Panc1 (cell line): ENCODE measurements at regions not wholly inside any gene's neighbourhood (a gene's known extent, or its start where the extent isn't known, plus 50 kb on each side); places are given as distances from the start of the nearest gene placed in this dataset.

Experiments used
- CTCF ChIP-seq: fragments of 450-650 bp; IDR thresholded peaks from 2 replicates; pipeline ENCODE4 v1.5.1; 2017; ENCODE audit warnings: mild to moderate bottlenecking
- POLR2AphosphoS5 ChIP-seq: IDR thresholded peaks from 2 replicates; pipeline ENCODE4 v1.6.1; 2012; ENCODE audit warnings: mild to moderate bottlenecking, low read depth, low read length, moderate library complexity
- SIN3A ChIP-seq: IDR thresholded peaks from 2 replicates; pipeline ENCODE4 v1.6.1; 2012; ENCODE audit warnings: low read depth, mild to moderate bottlenecking, low read length, moderate library complexity, borderline replicate concordance; ENCODE audit not compliant: insufficient read depth
- TCF7L2 ChIP-seq: IDR thresholded peaks from 2 replicates; pipeline ENCODE4 v1.6.1; 2011; ENCODE audit warnings: mild to moderate bottlenecking, low read depth, low read length, inconsistent platforms
- TF ChIP-seq, protein P1 (sequence below), 2 experiments: IDR thresholded peaks; 2 replicates each; pipeline ENCODE4 v1.6.1; 2011 to 2012; ENCODE audit warnings: low read depth in 2 of 2, control low read depth in 1 of 2, low read length in 1 of 2, mild to moderate bottlenecking in 1 of 2, moderate library complexity in 1 of 2; ENCODE audit not compliant: insufficient read depth in 1 of 2

GRCh38 chr14:28820677-28821076 lies 54.1 kb downstream of the FOXG1 start:
- TF ChIP-seq TCF7L2 (no peak), CTCF (no peak), POLR2AphosphoS5 (no peak), SIN3A (no peak)
- TF ChIP-seq, protein P1, sequence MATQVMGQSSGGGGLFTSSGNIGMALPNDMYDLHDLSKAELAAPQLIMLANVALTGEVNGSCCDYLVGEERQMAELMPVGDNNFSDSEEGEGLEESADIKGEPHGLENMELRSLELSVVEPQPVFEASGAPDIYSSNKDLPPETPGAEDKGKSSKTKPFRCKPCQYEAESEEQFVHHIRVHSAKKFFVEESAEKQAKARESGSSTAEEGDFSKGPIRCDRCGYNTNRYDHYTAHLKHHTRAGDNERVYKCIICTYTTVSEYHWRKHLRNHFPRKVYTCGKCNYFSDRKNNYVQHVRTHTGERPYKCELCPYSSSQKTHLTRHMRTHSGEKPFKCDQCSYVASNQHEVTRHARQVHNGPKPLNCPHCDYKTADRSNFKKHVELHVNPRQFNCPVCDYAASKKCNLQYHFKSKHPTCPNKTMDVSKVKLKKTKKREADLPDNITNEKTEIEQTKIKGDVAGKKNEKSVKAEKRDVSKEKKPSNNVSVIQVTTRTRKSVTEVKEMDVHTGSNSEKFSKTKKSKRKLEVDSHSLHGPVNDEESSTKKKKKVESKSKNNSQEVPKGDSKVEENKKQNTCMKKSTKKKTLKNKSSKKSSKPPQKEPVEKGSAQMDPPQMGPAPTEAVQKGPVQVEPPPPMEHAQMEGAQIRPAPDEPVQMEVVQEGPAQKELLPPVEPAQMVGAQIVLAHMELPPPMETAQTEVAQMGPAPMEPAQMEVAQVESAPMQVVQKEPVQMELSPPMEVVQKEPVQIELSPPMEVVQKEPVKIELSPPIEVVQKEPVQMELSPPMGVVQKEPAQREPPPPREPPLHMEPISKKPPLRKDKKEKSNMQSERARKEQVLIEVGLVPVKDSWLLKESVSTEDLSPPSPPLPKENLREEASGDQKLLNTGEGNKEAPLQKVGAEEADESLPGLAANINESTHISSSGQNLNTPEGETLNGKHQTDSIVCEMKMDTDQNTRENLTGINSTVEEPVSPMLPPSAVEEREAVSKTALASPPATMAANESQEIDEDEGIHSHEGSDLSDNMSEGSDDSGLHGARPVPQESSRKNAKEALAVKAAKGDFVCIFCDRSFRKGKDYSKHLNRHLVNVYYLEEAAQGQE (IDR thresholded peaks at IDR 0.05; ENCODE audit: insufficient read depth in 1 of 2, low read depth in 2 of 2, low read length in 1 of 2) = no peak
